Duodenal mucosa (tissue), 2 donors: ENCODE measurements at regions not wholly inside any gene's neighbourhood (a gene's known extent, or its start where the extent isn't known, plus 50 kb on each side); places are given as distances from the start of the nearest gene placed in this dataset.

Source experiments
- H3K27ac ChIP-seq: one replicate; pipeline ENCODE4 v1.7.0; 2013; ENCODE audit warnings: low read depth, low read length
- H3K27me3 ChIP-seq, 2 donors: one replicate each; pipeline ENCODE4 v1.7.0; 2013; ENCODE audit warnings: low read length in 2 of 2, control low read depth in 1 of 2; ENCODE audit not compliant: insufficient read depth in 2 of 2, control insufficient read depth in 1 of 2
- H3K36me3 ChIP-seq, 2 donors: one replicate each; pipeline ENCODE4 v1.7.0; 2013; ENCODE audit warnings: low read length in 2 of 2, control low read depth in 1 of 2; ENCODE audit not compliant: insufficient read depth in 2 of 2, control insufficient read depth in 1 of 2
- H3K4me1 ChIP-seq, 2 donors: one replicate each; pipeline ENCODE4 v1.7.0; 2013; ENCODE audit warnings: low read length in 2 of 2, control low read depth in 1 of 2; ENCODE audit not compliant: insufficient read depth in 2 of 2, control insufficient read depth in 1 of 2
- H3K4me3 ChIP-seq, 2 donors: one replicate each; pipeline ENCODE4 v1.7.0; 2013; ENCODE audit warnings: low read length in 2 of 2, low read depth in 1 of 2
- H3K9ac ChIP-seq, 2 donors: one replicate each; pipeline ENCODE4 v1.7.0; 2013; ENCODE audit warnings: low read length in 2 of 2, low read depth in 1 of 2
- H3K9me3 ChIP-seq, 2 donors: one replicate each; pipeline ENCODE4 v1.7.0; 2013; ENCODE audit warnings: low read length in 2 of 2, control low read depth in 1 of 2; ENCODE audit not compliant: control insufficient read depth in 1 of 2

- H3K4me1 ChIP-seq = no peaks in the 10 kb centered on the region
Measured at GRCh38 chr15:38002883-38003477, 68.5 kb downstream of the TMCO5A start.

GRCh38 chr15:38004218-38004861 lies 69.9 kb downstream of the TMCO5A start:
- no peaks in the 10 kb centered on the region for H3K9me3 ChIP-seq
- H3K4me3 ChIP-seq = no peak overlapping the region
- H3K36me3 ChIP-seq = no peaks in the 10 kb centered on the region
- no peaks in the 10 kb centered on the region for H3K4me1 ChIP-seq
- H3K27me3 ChIP-seq = no peaks in the 10 kb centered on the region
- H3K27ac ChIP-seq = no peak overlapping the region
- no peak overlapping the region for H3K9ac ChIP-seq

More at GRCh38 chr15:38002883-38003477, 68.5 kb downstream of the TMCO5A start:
- no peaks in the 10 kb centered on the region for H3K36me3 ChIP-seq
- no peaks in the 10 kb centered on the region for H3K27me3 ChIP-seq
- H3K9ac ChIP-seq = no peak overlapping the region
- no peaks in the 10 kb centered on the region for H3K9me3 ChIP-seq
- no peak overlapping the region for H3K27ac ChIP-seq
- H3K4me3 ChIP-seq = no peak overlapping the region

GRCh38 chr15:38005953-38006808 lies 71.7 kb downstream of the TMCO5A start:
- no peak overlapping the region for H3K4me3 ChIP-seq
- H3K9ac ChIP-seq = no peak overlapping the region
- no peaks in the 10 kb centered on the region for H3K27me3 ChIP-seq
- H3K36me3 ChIP-seq = no peaks in the 10 kb centered on the region
- no peaks in the 10 kb centered on the region for H3K9me3 ChIP-seq
- H3K4me1 ChIP-seq = no peaks in the 10 kb centered on the region
- no peak overlapping the region for H3K27ac ChIP-seq

- Histone ChIP-seq H3K9me3 (no peaks in the 10 kb centered on the region), H3K27me3 (no peaks in the 10 kb centered on the region), H3K4me3 (no peak overlapping the region), H3K4me1 (no peaks in the 10 kb centered on the region), H3K27ac (no peak overlapping the region), H3K36me3 (no peaks in the 10 kb centered on the region), H3K9ac (no peak overlapping the region)
Measured at GRCh38 chr15:38010395-38010794, 76.0 kb downstream of the TMCO5A start.

GRCh38 chr15:38012894-38013293 lies 78.5 kb downstream of the TMCO5A start:
- no peak overlapping the region for H3K4me3 ChIP-seq

GRCh38 chr15:38017721-38018120 lies 83.3 kb downstream of the TMCO5A start:
- Histone ChIP-seq H3K4me1 (no peaks in the 10 kb centered on the region), H3K9me3 (no peaks in the 10 kb centered on the region), H3K9ac (no peak overlapping the region), H3K27ac (no peak overlapping the region), H3K4me3 (no peak overlapping the region), H3K27me3 (no peaks in the 10 kb centered on the region), H3K36me3 (no peaks in the 10 kb centered on the region)

More at GRCh38 chr15:38012894-38013293, 78.5 kb downstream of the TMCO5A start:
- H3K27ac ChIP-seq = no peak overlapping the region
- no peak overlapping the region for H3K9ac ChIP-seq
- H3K9me3 ChIP-seq = no peaks in the 10 kb centered on the region
- no peaks in the 10 kb centered on the region for H3K27me3 ChIP-seq
- H3K4me1 ChIP-seq = no peaks in the 10 kb centered on the region
- H3K36me3 ChIP-seq = no peaks in the 10 kb centered on the region

GRCh38 chr15:38019066-38019465 lies 84.6 kb downstream of the TMCO5A start:
- Histone ChIP-seq H3K36me3 (no peaks in the 10 kb centered on the region), H3K9ac (no peak overlapping the region), H3K9me3 (no peaks in the 10 kb centered on the region), H3K4me3 (no peak overlapping the region), H3K27me3 (no peaks in the 10 kb centered on the region), H3K27ac (no peak overlapping the region), H3K4me1 (no peaks in the 10 kb centered on the region)

GRCh38 chr15:38021259-38021658 lies 86.8 kb downstream of the TMCO5A start:
- Histone ChIP-seq H3K9me3 (no peaks in the 10 kb centered on the region), H3K4me3 (no peak overlapping the region), H3K4me1 (no peaks in the 10 kb centered on the region), H3K36me3 (no peaks in the 10 kb centered on the region), H3K27me3 (no peaks in the 10 kb centered on the region), H3K27ac (no peak overlapping the region), H3K9ac (no peak overlapping the region)

GRCh38 chr15:38024293-38025091 lies 90.1 kb downstream of the TMCO5A start:
- Histone ChIP-seq H3K27ac (no peak overlapping the region), H3K27me3 (no peaks in the 10 kb centered on the region), H3K4me1 (no peaks in the 10 kb centered on the region), H3K36me3 (no peaks in the 10 kb centered on the region), H3K9ac (no peak overlapping the region), H3K9me3 (no peaks in the 10 kb centered on the region), H3K4me3 (no peak overlapping the region)
